GM23338 (cell line): ENCODE measurements at regions not wholly inside any gene's neighbourhood (a gene's known extent, or its start where the extent isn't known, plus 50 kb on each side); places are given as distances from the start of the nearest gene placed in this dataset.

ENCODE experiments used
- ATAC-seq: fragments of 200-7000 bp; cut with Tn5 transposase; 3 replicates; pipeline ENCODE4 v1.9.1; 2020
- DNase-seq: peaks from one replicate; pipeline ENCODE4 v3.0.0-alpha.2; 2015; ENCODE audit warnings: low spot score
- H2AFZ ChIP-seq: fragments of 200-600 bp; sonication (generic); 2 replicates; pipeline ENCODE4 v1.8.0; 2016; ENCODE audit warnings: antibody characterized with exemption, mild to moderate bottlenecking, moderate library complexity
- H3F3A ChIP-seq: fragments of 200-600 bp; sonication (generic); replicated peaks from 2 replicates; pipeline ENCODE4 v1.8.0; 2017; ENCODE audit warnings: antibody characterized with exemption, mixed run types, low read depth
- H3K27ac ChIP-seq: fragments of 200-600 bp; sonication (generic); 2 replicates; pipeline ENCODE4 v1.6.1; 2016; ENCODE audit warnings: low read depth
- H3K27me3 ChIP-seq: fragments of 200-600 bp; sonication (generic); 2 replicates; pipeline ENCODE4 v1.8.0; 2016; ENCODE audit warnings: mild to moderate bottlenecking, mixed run types, moderate library complexity; ENCODE audit not compliant: insufficient read depth
- H3K36me3 ChIP-seq: fragments of 200-600 bp; sonication (generic); 2 replicates; pipeline ENCODE4 v1.8.0; 2016; ENCODE audit warnings: mild to moderate bottlenecking; ENCODE audit not compliant: insufficient read depth
- H3K4me1 ChIP-seq: fragments of 200-600 bp; sonication (generic); 2 replicates; pipeline ENCODE4 v1.8.0; 2016; ENCODE audit warnings: mild to moderate bottlenecking, moderate library complexity; ENCODE audit not compliant: insufficient read depth
- H3K4me2 ChIP-seq: fragments of 200-600 bp; sonication (generic); 2 replicates; pipeline ENCODE4 v1.7.1; 2017; ENCODE audit warnings: mixed run types
- H3K4me3 ChIP-seq: fragments of 200-600 bp; sonication (generic); 2 replicates; pipeline ENCODE4 v1.6.1; 2016; ENCODE audit warnings: mixed run types
- H3K79me2 ChIP-seq: fragments of 200-600 bp; sonication (generic); replicated peaks from 2 replicates; pipeline ENCODE4 v1.8.0; 2017; ENCODE audit warnings: mild to moderate bottlenecking; ENCODE audit not compliant: insufficient read depth
- H3K9me2 ChIP-seq: fragments of 200-600 bp; sonication (generic); 2 replicates; pipeline ENCODE4 v1.8.0; 2017; ENCODE audit not compliant: insufficient read depth
- H4K20me1 ChIP-seq: fragments of 200-600 bp; sonication (generic); replicated peaks from 2 replicates; pipeline ENCODE4 v1.8.0; 2017; ENCODE audit warnings: mild to moderate bottlenecking; ENCODE audit not compliant: insufficient read depth
- H3K27ac Mint-ChIP-seq: 2 replicates; pipeline ENCODE4 v1.8.0; 2020; ENCODE audit warnings: inconsistent platforms, mild to moderate bottlenecking, moderate library complexity, mixed read lengths
- H3K27me3 Mint-ChIP-seq: 3 replicates; pipeline ENCODE4 v1.8.0; 2022; ENCODE audit warnings: low read depth, mild to moderate bottlenecking, moderate library complexity, mixed read lengths, inconsistent platforms; ENCODE audit not compliant: insufficient read depth, poor library complexity
- H3K36me3 Mint-ChIP-seq: 3 replicates; pipeline ENCODE4 v1.8.0; 2021; ENCODE audit warnings: low read depth, mild to moderate bottlenecking, inconsistent platforms, moderate library complexity, mixed read lengths
- H3K4me1 Mint-ChIP-seq: 3 replicates; pipeline ENCODE4 v1.8.0; 2020; ENCODE audit warnings: mild to moderate bottlenecking, inconsistent platforms, mixed read lengths
- H3K4me3 Mint-ChIP-seq: 3 replicates; pipeline ENCODE4 v1.8.0; 2021; ENCODE audit warnings: moderate library complexity, mild to moderate bottlenecking, inconsistent platforms, mixed read lengths
- H3K9me3 Mint-ChIP-seq: 3 replicates; pipeline ENCODE4 v1.8.0; 2020; ENCODE audit warnings: moderate library complexity, mild to moderate bottlenecking, inconsistent platforms, mixed read lengths
- CREB1 ChIP-seq: fragments of 250-450 bp; sonication (Bioruptor Pico); IDR thresholded peaks from 2 replicates; pipeline ENCODE4 v1.5.0; 2020; ENCODE audit warnings: low read depth, mild to moderate bottlenecking, moderate library complexity
- EZH2 ChIP-seq: fragments of 200-600 bp; sonication (generic); IDR thresholded peaks from one replicate; pipeline ENCODE4 v1.8.0; 2017; ENCODE audit warnings: antibody characterized with exemption, mild to moderate bottlenecking, low read depth; ENCODE audit not compliant: unreplicated experiment
- EZH2phosphoT487 ChIP-seq: fragments of 200-600 bp; sonication (generic); IDR thresholded peaks from one replicate; pipeline ENCODE4 v1.8.1; 2018; ENCODE audit warnings: antibody characterized with exemption; ENCODE audit not compliant: unreplicated experiment
- JUNB ChIP-seq: IDR thresholded peaks from one replicate; pipeline ENCODE4 v1.6.1; 2016; ENCODE audit warnings: antibody characterized with exemption; ENCODE audit not compliant: unreplicated experiment
- NANOG ChIP-seq: IDR thresholded peaks from 2 replicates; pipeline ENCODE4 v1.6.1; 2016; ENCODE audit warnings: antibody characterized with exemption, borderline replicate concordance
- POLR2AphosphoS5 ChIP-seq: IDR thresholded peaks from 2 replicates; pipeline ENCODE4 v1.6.1; 2016; ENCODE audit warnings: antibody characterized with exemption, low read depth
- ZNF114 ChIP-seq: fragments of 250-450 bp; sonication (Bioruptor Pico); IDR thresholded peaks from 2 replicates; pipeline ENCODE4 v1.5.0; 2020; ENCODE audit warnings: mild to moderate bottlenecking, moderate library complexity
- ZNF331 ChIP-seq: fragments of 250-450 bp; sonication (Bioruptor Pico); IDR thresholded peaks from 2 replicates; pipeline ENCODE4 v1.5.0; 2020; ENCODE audit warnings: low read depth, mild to moderate bottlenecking, moderate library complexity
- TF ChIP-seq, protein P1 (sequence below): fragments of 250-450 bp; sonication (Bioruptor Pico); IDR thresholded peaks from 2 replicates; pipeline ENCODE4 v1.5.0; 2020; ENCODE audit warnings: mild to moderate bottlenecking, moderate library complexity
- TF ChIP-seq, protein P2 (sequence below): IDR thresholded peaks from 2 replicates; pipeline ENCODE4 v1.6.1; 2016; ENCODE audit warnings: antibody characterized with exemption
- TF ChIP-seq, protein P3 (sequence below): IDR thresholded peaks from one replicate; pipeline ENCODE4 v1.6.1; 2018; ENCODE audit warnings: antibody characterized with exemption; ENCODE audit not compliant: unreplicated experiment

DNA sequence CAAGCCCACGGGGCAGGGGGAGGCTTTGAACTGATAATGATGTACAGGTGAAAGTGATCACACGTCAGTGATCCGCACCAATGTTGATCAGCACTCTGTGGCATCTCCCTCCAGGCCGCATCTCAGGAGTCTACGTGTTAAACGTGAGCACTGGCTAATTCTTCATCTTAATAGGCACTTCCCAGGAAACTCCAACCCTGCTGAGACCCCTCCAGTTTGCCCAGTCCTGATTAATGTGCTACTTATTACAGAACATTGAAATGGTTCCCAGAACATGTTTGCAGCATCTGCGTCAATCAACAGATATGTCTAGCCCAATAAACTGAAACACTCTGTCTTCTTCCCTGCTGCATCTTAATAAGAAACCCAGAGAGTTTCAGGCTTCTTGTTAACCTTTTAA is 298.4 kb downstream of the DEPDC1B start:
- no peaks in the 10 kb centered on the region for H3K79me2 ChIP-seq
- no peak overlapping the region for H2AFZ ChIP-seq
- Mint-ChIP-seq H3K4me3 (no peak overlapping the region), H3K27me3 (no peaks in the 10 kb centered on the region), H3K36me3 (no peaks in the 10 kb centered on the region), H3K4me1 (no peaks in the 10 kb centered on the region; the same call in 2 of the 3 replicates), H3K9me3 (no peaks in the 10 kb centered on the region), H3K27ac (no peak overlapping the region)
- no peak for ATAC-seq
- no peak overlapping the region for H3K27ac ChIP-seq
- 0 out of 2 replicates have a peak, but pooled peaks cover 4% of the 10 kb centered on the region for H3K9me2 ChIP-seq
- H3K4me3 ChIP-seq: no peak overlapping the region
- no peaks in the 10 kb centered on the region for H3K36me3 ChIP-seq
- TF ChIP-seq, protein P1, sequence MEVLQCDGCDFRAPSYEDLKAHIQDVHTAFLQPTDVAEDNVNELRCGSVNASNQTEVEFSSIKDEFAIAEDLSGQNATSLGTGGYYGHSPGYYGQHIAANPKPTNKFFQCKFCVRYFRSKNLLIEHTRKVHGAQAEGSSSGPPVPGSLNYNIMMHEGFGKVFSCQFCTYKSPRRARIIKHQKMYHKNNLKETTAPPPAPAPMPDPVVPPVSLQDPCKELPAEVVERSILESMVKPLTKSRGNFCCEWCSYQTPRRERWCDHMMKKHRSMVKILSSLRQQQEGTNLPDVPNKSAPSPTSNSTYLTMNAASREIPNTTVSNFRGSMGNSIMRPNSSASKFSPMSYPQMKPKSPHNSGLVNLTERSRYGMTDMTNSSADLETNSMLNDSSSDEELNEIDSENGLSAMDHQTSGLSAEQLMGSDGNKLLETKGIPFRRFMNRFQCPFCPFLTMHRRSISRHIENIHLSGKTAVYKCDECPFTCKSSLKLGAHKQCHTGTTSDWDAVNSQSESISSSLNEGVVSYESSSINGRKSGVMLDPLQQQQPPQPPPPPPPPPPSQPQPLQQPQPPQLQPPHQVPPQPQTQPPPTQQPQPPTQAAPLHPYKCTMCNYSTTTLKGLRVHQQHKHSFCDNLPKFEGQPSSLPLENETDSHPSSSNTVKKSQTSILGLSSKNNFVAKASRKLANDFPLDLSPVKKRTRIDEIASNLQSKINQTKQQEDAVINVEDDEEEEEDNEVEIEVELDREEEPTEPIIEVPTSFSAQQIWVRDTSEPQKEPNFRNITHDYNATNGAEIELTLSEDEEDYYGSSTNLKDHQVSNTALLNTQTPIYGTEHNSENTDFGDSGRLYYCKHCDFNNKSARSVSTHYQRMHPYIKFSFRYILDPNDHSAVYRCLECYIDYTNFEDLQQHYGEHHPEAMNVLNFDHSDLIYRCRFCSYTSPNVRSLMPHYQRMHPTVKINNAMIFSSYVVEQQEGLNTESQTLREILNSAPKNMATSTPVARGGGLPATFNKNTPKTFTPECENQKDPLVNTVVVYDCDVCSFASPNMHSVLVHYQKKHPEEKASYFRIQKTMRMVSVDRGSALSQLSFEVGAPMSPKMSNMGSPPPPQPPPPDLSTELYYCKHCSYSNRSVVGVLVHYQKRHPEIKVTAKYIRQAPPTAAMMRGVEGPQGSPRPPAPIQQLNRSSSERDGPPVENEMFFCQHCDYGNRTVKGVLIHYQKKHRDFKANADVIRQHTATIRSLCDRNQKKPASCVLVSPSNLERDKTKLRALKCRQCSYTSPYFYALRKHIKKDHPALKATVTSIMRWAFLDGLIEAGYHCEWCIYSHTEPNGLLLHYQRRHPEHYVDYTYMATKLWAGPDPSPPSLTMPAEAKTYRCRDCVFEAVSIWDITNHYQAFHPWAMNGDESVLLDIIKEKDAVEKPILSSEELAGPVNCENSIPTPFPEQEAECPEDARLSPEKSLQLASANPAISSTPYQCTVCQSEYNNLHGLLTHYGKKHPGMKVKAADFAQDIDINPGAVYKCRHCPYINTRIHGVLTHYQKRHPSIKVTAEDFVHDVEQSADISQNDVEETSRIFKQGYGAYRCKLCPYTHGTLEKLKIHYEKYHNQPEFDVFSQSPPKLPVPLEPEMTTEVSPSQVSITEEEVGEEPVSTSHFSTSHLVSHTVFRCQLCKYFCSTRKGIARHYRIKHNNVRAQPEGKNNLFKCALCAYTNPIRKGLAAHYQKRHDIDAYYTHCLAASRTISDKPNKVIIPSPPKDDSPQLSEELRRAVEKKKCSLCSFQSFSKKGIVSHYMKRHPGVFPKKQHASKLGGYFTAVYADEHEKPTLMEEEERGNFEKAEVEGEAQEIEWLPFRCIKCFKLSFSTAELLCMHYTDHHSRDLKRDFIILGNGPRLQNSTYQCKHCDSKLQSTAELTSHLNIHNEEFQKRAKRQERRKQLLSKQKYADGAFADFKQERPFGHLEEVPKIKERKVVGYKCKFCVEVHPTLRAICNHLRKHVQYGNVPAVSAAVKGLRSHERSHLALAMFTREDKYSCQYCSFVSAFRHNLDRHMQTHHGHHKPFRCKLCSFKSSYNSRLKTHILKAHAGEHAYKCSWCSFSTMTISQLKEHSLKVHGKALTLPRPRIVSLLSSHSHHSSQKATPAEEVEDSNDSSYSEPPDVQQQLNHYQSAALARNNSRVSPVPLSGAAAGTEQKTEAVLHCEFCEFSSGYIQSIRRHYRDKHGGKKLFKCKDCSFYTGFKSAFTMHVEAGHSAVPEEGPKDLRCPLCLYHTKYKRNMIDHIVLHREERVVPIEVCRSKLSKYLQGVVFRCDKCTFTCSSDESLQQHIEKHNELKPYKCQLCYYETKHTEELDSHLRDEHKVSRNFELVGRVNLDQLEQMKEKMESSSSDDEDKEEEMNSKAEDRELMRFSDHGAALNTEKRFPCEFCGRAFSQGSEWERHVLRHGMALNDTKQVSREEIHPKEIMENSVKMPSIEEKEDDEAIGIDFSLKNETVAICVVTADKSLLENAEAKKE (CRISPR knock-in tag): no peak
- TF ChIP-seq EZH2: no peak
- no peak for TF ChIP-seq POLR2AphosphoS5
- no peak for TF ChIP-seq EZH2phosphoT487
- TF ChIP-seq JUNB: no peak
- no peaks in the 10 kb centered on the region for H4K20me1 ChIP-seq
- no peaks in the 10 kb centered on the region for H3K4me1 ChIP-seq
- no peaks in the 10 kb centered on the region for H3F3A ChIP-seq
- H3K4me2 ChIP-seq: no peak overlapping the region
- no peaks in the 10 kb centered on the region for H3K27me3 ChIP-seq
- no peak for DNase-seq

DNA sequence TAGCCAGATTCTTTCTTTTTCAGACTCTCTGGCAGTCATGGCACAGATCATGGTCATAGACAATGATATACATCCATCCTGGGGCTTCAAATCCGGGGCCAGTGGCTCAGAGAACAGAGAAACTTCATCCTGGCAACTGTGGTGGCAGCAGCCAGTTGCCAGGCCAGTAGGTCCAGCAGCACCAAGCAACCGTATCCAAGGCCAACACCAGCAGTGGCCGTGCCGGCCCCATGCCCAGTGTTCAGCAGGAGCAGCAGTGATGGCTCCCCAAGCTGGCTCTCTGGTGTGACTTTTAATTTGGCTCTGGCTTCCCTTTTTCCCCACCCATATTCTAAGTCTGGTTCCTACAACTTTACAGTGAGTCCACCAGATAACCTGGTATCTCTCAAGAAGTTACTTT is 300.5 kb downstream of the DEPDC1B start:
- no peak for DNase-seq
- no peaks in the 10 kb centered on the region for H3K9me3 Mint-ChIP-seq
- no peak for TF ChIP-seq POLR2AphosphoS5
- TF ChIP-seq, protein P2, sequence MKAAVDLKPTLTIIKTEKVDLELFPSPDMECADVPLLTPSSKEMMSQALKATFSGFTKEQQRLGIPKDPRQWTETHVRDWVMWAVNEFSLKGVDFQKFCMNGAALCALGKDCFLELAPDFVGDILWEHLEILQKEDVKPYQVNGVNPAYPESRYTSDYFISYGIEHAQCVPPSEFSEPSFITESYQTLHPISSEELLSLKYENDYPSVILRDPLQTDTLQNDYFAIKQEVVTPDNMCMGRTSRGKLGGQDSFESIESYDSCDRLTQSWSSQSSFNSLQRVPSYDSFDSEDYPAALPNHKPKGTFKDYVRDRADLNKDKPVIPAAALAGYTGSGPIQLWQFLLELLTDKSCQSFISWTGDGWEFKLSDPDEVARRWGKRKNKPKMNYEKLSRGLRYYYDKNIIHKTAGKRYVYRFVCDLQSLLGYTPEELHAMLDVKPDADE: no peak
- TF ChIP-seq NANOG: no peak
- TF ChIP-seq EZH2phosphoT487: no peak
- TF ChIP-seq ZNF331 (CRISPR knock-in tag): no peak
- TF ChIP-seq CREB1: no peak
- TF ChIP-seq ZNF114 (CRISPR knock-in tag): no peak
- TF ChIP-seq, protein P3, sequence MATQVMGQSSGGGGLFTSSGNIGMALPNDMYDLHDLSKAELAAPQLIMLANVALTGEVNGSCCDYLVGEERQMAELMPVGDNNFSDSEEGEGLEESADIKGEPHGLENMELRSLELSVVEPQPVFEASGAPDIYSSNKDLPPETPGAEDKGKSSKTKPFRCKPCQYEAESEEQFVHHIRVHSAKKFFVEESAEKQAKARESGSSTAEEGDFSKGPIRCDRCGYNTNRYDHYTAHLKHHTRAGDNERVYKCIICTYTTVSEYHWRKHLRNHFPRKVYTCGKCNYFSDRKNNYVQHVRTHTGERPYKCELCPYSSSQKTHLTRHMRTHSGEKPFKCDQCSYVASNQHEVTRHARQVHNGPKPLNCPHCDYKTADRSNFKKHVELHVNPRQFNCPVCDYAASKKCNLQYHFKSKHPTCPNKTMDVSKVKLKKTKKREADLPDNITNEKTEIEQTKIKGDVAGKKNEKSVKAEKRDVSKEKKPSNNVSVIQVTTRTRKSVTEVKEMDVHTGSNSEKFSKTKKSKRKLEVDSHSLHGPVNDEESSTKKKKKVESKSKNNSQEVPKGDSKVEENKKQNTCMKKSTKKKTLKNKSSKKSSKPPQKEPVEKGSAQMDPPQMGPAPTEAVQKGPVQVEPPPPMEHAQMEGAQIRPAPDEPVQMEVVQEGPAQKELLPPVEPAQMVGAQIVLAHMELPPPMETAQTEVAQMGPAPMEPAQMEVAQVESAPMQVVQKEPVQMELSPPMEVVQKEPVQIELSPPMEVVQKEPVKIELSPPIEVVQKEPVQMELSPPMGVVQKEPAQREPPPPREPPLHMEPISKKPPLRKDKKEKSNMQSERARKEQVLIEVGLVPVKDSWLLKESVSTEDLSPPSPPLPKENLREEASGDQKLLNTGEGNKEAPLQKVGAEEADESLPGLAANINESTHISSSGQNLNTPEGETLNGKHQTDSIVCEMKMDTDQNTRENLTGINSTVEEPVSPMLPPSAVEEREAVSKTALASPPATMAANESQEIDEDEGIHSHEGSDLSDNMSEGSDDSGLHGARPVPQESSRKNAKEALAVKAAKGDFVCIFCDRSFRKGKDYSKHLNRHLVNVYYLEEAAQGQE: no peak
- no peak for TF ChIP-seq EZH2

More for the DNA sequence above, 300.5 kb downstream of the DEPDC1B start:
- Mint-ChIP-seq H3K36me3 (no peaks in the 10 kb centered on the region), H3K27me3 (no peaks in the 10 kb centered on the region), H3K27ac (no peak overlapping the region), H3K4me3 (no peak overlapping the region), H3K4me1 (no peaks in the 10 kb centered on the region; the same call in 2 of the 3 replicates)
- Histone ChIP-seq H2AFZ (no peak overlapping the region), H4K20me1 (no peaks in the 10 kb centered on the region), H3K27me3 (no peaks in the 10 kb centered on the region), H3K9me2 (0 out of 2 replicates have a peak, but pooled peaks cover 4% of the 10 kb centered on the region), H3F3A (no peaks in the 10 kb centered on the region), H3K36me3 (no peaks in the 10 kb centered on the region), H3K27ac (no peak overlapping the region), H3K4me3 (no peak overlapping the region), H3K79me2 (no peaks in the 10 kb centered on the region), H3K4me2 (no peak overlapping the region), H3K4me1 (no peaks in the 10 kb centered on the region)
- no peak for ATAC-seq
